H1 (cell line): ENCODE measurements at regions not wholly inside any gene's neighbourhood (a gene's known extent, or its start where the extent isn't known, plus 50 kb on each side); places are given as distances from the start of the nearest gene placed in this dataset.

Source experiments
- CTCF ChIA-PET: fragments of 300-600 bp; sonication (Branson Sonifier 250); formaldehyde crosslinking; loops from one replicate; lab custom pipeline; 2021; ENCODE audit not compliant: partially characterized antibody; lab: Charles Lee
- POLR2A ChIA-PET: fragments of 300-600 bp; sonication (Branson Sonifier 250); formaldehyde crosslinking; loops from one replicate; lab custom pipeline; 2021; ENCODE audit warnings: inconsistent platforms; ENCODE audit not compliant: partially characterized antibody; lab: Charles Lee
- DNase-seq, 2 experiments: peaks; one replicate each; pipeline versions ENCODE4 v3.0.0 to v3.0.0-alpha.2; 2010 to 2022; ENCODE audit warnings: low spot score in 2 of 2, low read depth in 1 of 2, mixed read lengths in 1 of 2
- FAIRE-seq: peaks from 2 replicates; lab custom pipeline; 2011; peaks lifted over from hg19 to GRCh38; lab: Jason Lieb, UNC
- H2AFZ ChIP-seq: 2 replicates; pipeline ENCODE4 v1.8.1; 2012; ENCODE audit warnings: low read length, inconsistent platforms
- H2AK5ac ChIP-seq: 2 replicates; pipeline ENCODE4 v1.6.1; 2013; ENCODE audit warnings: low read depth, low read length
- H2BK120ac ChIP-seq: replicated peaks from 2 replicates; pipeline ENCODE3; 2013; ENCODE audit warnings: low read depth, low read length, inconsistent platforms
- H2BK12ac ChIP-seq: 2 replicates; pipeline ENCODE4 v1.6.1; 2013; ENCODE audit warnings: low read depth, low read length
- H2BK15ac ChIP-seq: 2 replicates; pipeline ENCODE4 v1.6.1; 2013; ENCODE audit warnings: low read length
- H2BK20ac ChIP-seq: 2 replicates; pipeline ENCODE4 v1.6.1; 2013; ENCODE audit warnings: low read length
- H2BK5ac ChIP-seq: 2 replicates; pipeline ENCODE4 v1.6.1; 2013; ENCODE audit warnings: low read depth, low read length
- H3K14ac ChIP-seq: 2 replicates; pipeline ENCODE4 v1.6.1; 2013; ENCODE audit warnings: inconsistent platforms; ENCODE audit not compliant: insufficient read length
- H3K18ac ChIP-seq: 2 replicates; pipeline ENCODE4 v1.6.1; 2013; ENCODE audit warnings: low read length; ENCODE audit errors: extremely low read depth
- H3K23ac ChIP-seq: 2 replicates; pipeline ENCODE4 v1.6.1; 2013; ENCODE audit warnings: inconsistent platforms; ENCODE audit not compliant: insufficient read length
- H3K23me2 ChIP-seq: 2 replicates; pipeline ENCODE4 v1.6.1; 2013; ENCODE audit warnings: low read depth, low read length
- H3K27ac ChIP-seq: 2 replicates; pipeline ENCODE4 v1.6.1; 2011; ENCODE audit warnings: low read depth, low read length, inconsistent platforms
- H3K27me3 ChIP-seq, 4 experiments: replicated peaks in 1 of 4; 1 replicate in 1 of 4; 2 replicates in 3 of 4; pipeline versions ENCODE4 v1.6.1 to v1.8.1; 2011 to 2013; ENCODE audit warnings: low read length in 3 of 4, mild to moderate bottlenecking in 3 of 4, inconsistent platforms in 2 of 4, mixed read lengths in 2 of 4, moderate library complexity in 1 of 4; ENCODE audit not compliant: control insufficient read depth in 3 of 4, insufficient read depth in 3 of 4; ENCODE audit errors: extremely low read depth in 1 of 4
- H3K36me3 ChIP-seq, 4 experiments: 2 replicates each; pipeline versions ENCODE4 v1.6.1 to v1.8.1; 2011 to 2013; ENCODE audit warnings: mild to moderate bottlenecking in 4 of 4, low read length in 3 of 4, moderate library complexity in 2 of 4, control low read depth in 1 of 4, inconsistent platforms in 1 of 4; ENCODE audit not compliant: insufficient read depth in 4 of 4, control insufficient read depth in 2 of 4
- H3K4ac ChIP-seq: replicated peaks from 2 replicates; pipeline ENCODE3; 2013; ENCODE audit warnings: low read length, low read depth, mixed read lengths, inconsistent platforms; ENCODE audit not compliant: insufficient read length
- H3K4me1 ChIP-seq, 4 experiments: replicated peaks in 1 of 4; 1 replicate in 1 of 4; 2 replicates in 3 of 4; pipeline versions ENCODE4 v1.6.1 to v1.8.1; 2011 to 2013; ENCODE audit warnings: low read length in 3 of 4, inconsistent platforms in 2 of 4, mixed read lengths in 1 of 4; ENCODE audit not compliant: insufficient read depth in 4 of 4, control insufficient read depth in 3 of 4
- H3K4me2 ChIP-seq, 2 experiments: 2 replicates each; pipeline versions ENCODE4 v1.6.1 to v1.8.1; 2011 to 2013; ENCODE audit warnings: low read depth in 2 of 2, low read length in 2 of 2, control low read depth in 1 of 2, inconsistent platforms in 1 of 2, mild to moderate bottlenecking in 1 of 2; ENCODE audit not compliant: insufficient read depth in 1 of 2
- H3K4me3 ChIP-seq, 4 experiments: fragments of 200-600, 300-600 bp in 1 of 4; sonication (generic), shearing (Covaris generic), sonication (Bioruptor Twin) in 1 of 4; 2 replicates each; pipeline versions ENCODE4 v1.5.1 to v1.8.1; 2011 to 2016; ENCODE audit warnings: low read length in 4 of 4, low read depth in 3 of 4, control low read depth in 2 of 4, inconsistent platforms in 2 of 4, mild to moderate bottlenecking in 2 of 4, mixed read lengths in 1 of 4, moderate library complexity in 1 of 4; ENCODE audit not compliant: insufficient read depth in 2 of 4; ENCODE audit errors: extremely low read depth in 1 of 4
- H3K56ac ChIP-seq: replicated peaks from 2 replicates; pipeline ENCODE3; 2013; ENCODE audit warnings: low read depth, mild to moderate bottlenecking, mixed read lengths, low read length, inconsistent platforms; ENCODE audit not compliant: insufficient read length
- H3K79me1 ChIP-seq: 2 replicates; pipeline ENCODE4 v1.6.1; 2013; ENCODE audit warnings: low read depth, low read length, control low read depth
- H3K79me2 ChIP-seq, 2 experiments: 2 replicates each; pipeline versions ENCODE4 v1.6.1 to v1.8.1; 2012 to 2013; ENCODE audit warnings: low read length in 2 of 2, mild to moderate bottlenecking in 2 of 2, inconsistent platforms in 1 of 2; ENCODE audit not compliant: insufficient read depth in 2 of 2, control insufficient read depth in 1 of 2
- H3K9ac ChIP-seq, 4 experiments: replicated peaks in 1 of 4; 1 replicate in 1 of 4; 2 replicates in 3 of 4; pipeline versions ENCODE4 v1.6.1 to v1.8.1; 2011 to 2013; ENCODE audit warnings: low read depth in 3 of 4, low read length in 3 of 4, control low read depth in 2 of 4, mild to moderate bottlenecking in 2 of 4, moderate library complexity in 2 of 4, inconsistent platforms in 1 of 4; ENCODE audit errors: extremely low read depth in 1 of 4
- H3K9me3 ChIP-seq, 2 experiments: 2 replicates each; pipeline versions ENCODE4 v1.6.1 to v1.8.1; 2012 to 2013; ENCODE audit warnings: mild to moderate bottlenecking in 2 of 2, moderate library complexity in 2 of 2, control low read depth in 1 of 2, inconsistent platforms in 1 of 2, low read depth in 1 of 2, low read length in 1 of 2, mixed read lengths in 1 of 2; ENCODE audit not compliant: insufficient read depth in 2 of 2
- H4K20me1 ChIP-seq, 2 experiments: replicated peaks in 1 of 2; 2 replicates each; pipeline versions ENCODE3 to v1.8.1; 2011 to 2013; ENCODE audit warnings: inconsistent platforms in 2 of 2, low read length in 2 of 2, mild to moderate bottlenecking in 1 of 2; ENCODE audit not compliant: insufficient read depth in 2 of 2, control insufficient read depth in 1 of 2
- H4K5ac ChIP-seq: 2 replicates; pipeline ENCODE4 v1.6.1; 2013; ENCODE audit warnings: low read length, low read depth, mixed read lengths, inconsistent platforms; ENCODE audit not compliant: insufficient read length
- H4K8ac ChIP-seq: 2 replicates; pipeline ENCODE4 v1.8.0; 2013; ENCODE audit warnings: mild to moderate bottlenecking, moderate library complexity, low read length, inconsistent platforms; ENCODE audit not compliant: insufficient read depth; ENCODE audit errors: extremely low read depth
- H4K91ac ChIP-seq: replicated peaks from 2 replicates; pipeline ENCODE3; 2013; ENCODE audit warnings: low read length, mixed read lengths, inconsistent platforms; ENCODE audit not compliant: insufficient read length
- JUND ChIP-seq: IDR thresholded peaks from 2 replicates; pipeline ENCODE4 v1.6.1; 2011; ENCODE audit warnings: mild to moderate bottlenecking, improper control_type of control experiment, low read length
- RBBP5 ChIP-seq: IDR thresholded peaks from 2 replicates; pipeline ENCODE4 v1.7.1; 2012; ENCODE audit warnings: low read depth, mild to moderate bottlenecking, inconsistent platforms, low read length, moderate library complexity, borderline replicate concordance

DNA sequence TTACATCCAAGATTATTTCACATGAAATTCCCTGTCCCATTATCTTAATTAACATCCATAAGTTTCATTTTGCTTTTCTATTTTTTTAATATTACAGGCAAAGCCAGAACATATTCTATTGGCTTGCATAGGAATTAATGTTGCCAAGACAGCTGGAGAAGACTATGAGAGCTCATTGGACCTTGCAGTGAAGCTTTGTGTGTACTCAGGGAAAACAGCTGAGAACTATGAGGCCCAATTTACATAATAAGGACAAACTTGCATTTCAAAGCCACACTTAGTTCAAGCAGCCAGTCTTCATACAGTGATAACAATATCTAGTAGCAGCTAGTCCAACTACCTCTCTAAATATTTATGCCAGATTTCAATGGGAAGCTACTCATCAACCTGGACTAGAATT, 134.4 kb downstream of the DDX53 start:
- Histone ChIP-seq H3K23ac (no peak overlapping the region), H3K23me2 (no peaks in the 10 kb centered on the region), H3K56ac (no peak overlapping the region), H3K27me3 (no peaks in the 10 kb centered on the region), H3K4me2 (no peak overlapping the region), H2BK5ac (no peak overlapping the region), H3K14ac (no peak overlapping the region), H3K9ac (no peak overlapping the region), H4K20me1 (no peaks in the 10 kb centered on the region), H2AK5ac (no peak overlapping the region), H2BK15ac (no peak overlapping the region), H3K4me1 (peaks cover 0 to 2% (median 0%) of the 10 kb centered on the region in 4 experiments; a peak in 1 of 7 replicates), H3K9me3 (no peaks in the 10 kb centered on the region), H2BK120ac (no peak overlapping the region), H4K91ac (no peak overlapping the region), H2BK12ac (no peak overlapping the region)
- no peak for DNase-seq
- POLR2A ChIA-PET = no interaction called here
- TF ChIP-seq RBBP5 = no peak
- no peak for TF ChIP-seq JUND
- TF ChIP-seq, all 59 proteins: peak for 0
- Histone ChIP-seq H3K79me2 (no peaks in the 10 kb centered on the region), H4K8ac (no peak overlapping the region), H2AFZ (no peak overlapping the region), H3K18ac (no peak overlapping the region), H3K4me3 (no peak overlapping the region), H3K27ac (no peak overlapping the region), H2BK20ac (no peak overlapping the region), H3K4ac (no peak overlapping the region), H3K36me3 (no peaks in the 10 kb centered on the region), H3K79me1 (no peaks in the 10 kb centered on the region), H4K5ac (no peak overlapping the region)
- CTCF ChIA-PET = no interaction called here
- FAIRE-seq = no peak
